T47D (cell line): ENCODE measurements at regions not wholly inside any gene's neighbourhood (a gene's known extent, or its start where the extent isn't known, plus 50 kb on each side); places are given as distances from the start of the nearest gene placed in this dataset.
A peak's percentile ranks its signal among the peaks of the same experiment; 100 is the strongest.

ENCODE experiments used
- DNase-seq, 2 experiments: peaks; one replicate each; pipeline versions ENCODE4 v3.0.0 to v3.0.0-alpha.2; 2011 to 2012; ENCODE audit warnings: low read depth in 1 of 2, low spot score in 1 of 2
- JUND ChIP-seq: IDR thresholded peaks from 2 replicates; pipeline ENCODE4 v1.6.1; 2012; ENCODE audit warnings: low read depth
- in situ Hi-C: cut with HindIII; loops from 2 replicates; pipeline ENCODE4 v1.10.0; 2016; ENCODE audit warnings: low sequenced_read_pairs, low pct_unique_long_range_greater_than_20kb

GRCh38 chr14:100453930-100454329 is 130.8 kb downstream of the SLC25A47 start:
- no peak for TF ChIP-seq JUND
- in situ Hi-C loops, result no loop called here
- DNase-seq, result no peak

GRCh38 chr14:100454437-100454836 is 131.3 kb downstream of the SLC25A47 start:
- no peak for TF ChIP-seq JUND
- DNase-seq, result no peak
- in situ Hi-C loops, result no loop called here

GRCh38 chr14:100463937-100464336 is 123.3 kb downstream of the BEGAIN start:
- no peak for TF ChIP-seq JUND
- no peak for DNase-seq
- in situ Hi-C loops, result no loop called here

- TF ChIP-seq JUND, result no peak
- DNase-seq, result no peak
- in situ Hi-C loops, result no loop called here
These were observed 120.9 kb downstream of the BEGAIN start for GRCh38 chr14:100466111-100466856.

- no peak for DNase-seq
- in situ Hi-C loops, result no loop called here
- TF ChIP-seq JUND, result no peak
These were observed 120.0 kb downstream of the BEGAIN start for GRCh38 chr14:100467046-100467750.

- in situ Hi-C loops, result no loop called here
- DNase-seq, result no peak
- TF ChIP-seq JUND, result no peak
These were observed 119.3 kb downstream of the BEGAIN start for GRCh38 chr14:100467939-100468338.

- no peak for DNase-seq
- in situ Hi-C loops, result no loop called here
- no peak for TF ChIP-seq JUND
These were observed 118.7 kb downstream of the BEGAIN start for GRCh38 chr14:100468557-100468956.

GRCh38 chr14:100469632-100470522 is 117.3 kb downstream of the BEGAIN start:
- no peak for TF ChIP-seq JUND
- in situ Hi-C loops, result no loop called here
- no peak for DNase-seq

GRCh38 chr14:100470523-100470897 is 116.7 kb downstream of the BEGAIN start:
- no peak for TF ChIP-seq JUND
- DNase-seq, result no peak
- in situ Hi-C loops, result no loop called here

- DNase-seq, result peak in 1 of 2 experiments; percentile 15
- in situ Hi-C loops, result no loop called here
These were observed 115.7 kb downstream of the BEGAIN start for GRCh38 chr14:100471441-100472093.

GRCh38 chr14:100472094-100472455 is 115.1 kb downstream of the BEGAIN start:
- in situ Hi-C loops, result no loop called here
- no peak for TF ChIP-seq JUND
- no peak for DNase-seq

More at GRCh38 chr14:100471441-100472093, 115.7 kb downstream of the BEGAIN start:
- no peak for TF ChIP-seq JUND

- in situ Hi-C loops, result no loop called here
- TF ChIP-seq JUND, result no peak
These were observed 114.7 kb downstream of the BEGAIN start for GRCh38 chr14:100472491-100472890.

More at GRCh38 chr14:100472491-100472890, 114.7 kb downstream of the BEGAIN start:
- DNase-seq, result no peak
